Stimulated activated CD4-positive, alpha-beta T cell treated with anti-CD3 and anti-CD28 coated beads, Interleukin-2, amount 100 ng/mL, for 24 hours (primary cell): ENCODE measurements at regions not wholly inside any gene's neighbourhood (a gene's known extent, or its start where the extent isn't known, plus 50 kb on each side); places are given as distances from the start of the nearest gene placed in this dataset.

Experiments used
- DNase-seq, 2 donors: peaks; one replicate each; pipeline ENCODE4 v3.0.0-alpha.2; 2020

DNA sequence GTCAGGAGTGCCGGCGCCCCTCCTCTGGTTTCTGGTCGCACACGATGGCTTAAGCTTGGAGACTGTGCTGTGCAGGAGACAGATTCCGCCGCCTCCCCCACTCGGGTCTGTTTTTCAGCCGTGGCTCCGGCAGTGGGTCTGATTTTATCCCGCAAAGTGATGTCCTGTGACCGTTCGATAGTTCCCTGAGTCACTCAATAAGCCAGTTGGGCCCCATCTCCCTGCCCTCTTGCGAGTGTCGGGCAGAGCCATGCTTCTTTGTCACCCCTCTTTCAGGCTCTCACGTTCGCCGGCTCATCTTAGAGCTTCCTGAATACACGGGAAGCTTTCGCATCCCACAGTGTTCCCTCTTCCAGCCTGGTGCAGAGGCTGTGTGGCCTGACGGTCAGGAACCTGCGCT, 127.8 kb upstream of the RFLNA start:
- no peak for DNase-seq

DNA sequence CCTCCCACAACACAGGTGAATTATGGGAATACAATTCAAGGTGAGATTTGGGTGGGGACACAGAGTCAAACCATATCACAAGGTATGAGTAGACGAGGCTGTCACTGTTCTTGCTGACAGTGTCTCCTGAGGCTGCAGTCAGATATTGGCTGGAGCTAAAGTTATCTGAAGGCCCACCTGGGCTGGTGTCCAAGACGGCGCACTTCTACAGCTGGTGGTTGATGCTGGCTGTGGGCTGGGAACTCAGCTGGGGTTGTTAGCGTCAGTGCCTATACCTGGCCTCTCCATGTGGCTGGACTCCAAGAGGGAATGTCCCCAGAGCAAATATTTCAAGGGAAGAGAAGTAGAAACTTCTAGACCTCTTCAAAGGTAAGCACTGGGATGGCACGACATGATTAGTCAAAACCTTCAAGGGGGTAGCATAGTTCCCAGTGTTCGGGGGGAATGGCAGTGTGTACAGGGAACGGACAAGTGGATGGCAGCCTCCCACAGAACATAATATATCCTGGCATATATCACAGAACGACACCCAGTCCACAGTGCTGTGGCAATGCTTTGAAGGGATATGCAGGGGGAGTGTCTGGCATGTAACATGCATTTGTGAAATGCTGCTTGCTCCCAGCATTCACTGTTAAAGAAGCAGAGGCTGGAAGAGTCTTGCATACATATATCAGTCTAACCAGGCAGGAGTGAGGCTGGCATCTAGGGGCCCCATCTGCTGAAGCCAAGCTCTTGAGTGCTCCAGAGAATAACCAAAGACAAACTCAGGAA, 126.7 kb upstream of the RFLNA start:
- DNase-seq: no peak

DNA sequence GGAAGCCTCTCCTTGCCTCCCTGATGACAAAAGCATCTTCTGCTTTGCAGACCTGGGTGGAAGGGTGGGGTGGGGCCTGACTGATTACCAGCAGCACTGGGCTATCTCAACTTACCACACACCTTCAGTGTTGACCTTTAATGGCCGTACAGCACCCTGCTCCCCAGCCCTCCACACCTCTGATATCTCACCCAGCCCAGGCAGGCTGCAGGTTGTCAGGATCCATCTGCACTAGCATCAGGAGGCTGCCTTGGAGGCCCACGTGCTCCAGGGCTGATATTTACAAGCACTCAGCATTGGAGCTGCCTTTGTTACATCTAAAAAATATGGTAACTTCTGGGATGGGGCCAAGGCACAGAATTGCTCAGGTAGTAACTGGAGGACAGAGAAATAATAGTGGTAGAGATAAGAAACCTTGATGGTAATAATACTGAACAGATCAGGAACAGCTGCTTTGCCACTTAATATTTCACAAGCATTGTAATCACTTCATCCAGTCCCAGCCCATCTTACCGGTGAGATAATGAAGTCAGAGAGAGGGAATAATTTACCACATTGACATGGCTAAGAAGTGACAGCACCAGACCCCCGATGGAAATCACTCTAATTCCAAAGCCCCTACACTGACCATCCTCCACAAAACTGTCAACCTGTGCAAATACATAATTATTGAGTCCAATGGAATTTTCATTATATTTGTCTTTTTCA, 125.2 kb upstream of the RFLNA start:
- no peak for DNase-seq

DNA sequence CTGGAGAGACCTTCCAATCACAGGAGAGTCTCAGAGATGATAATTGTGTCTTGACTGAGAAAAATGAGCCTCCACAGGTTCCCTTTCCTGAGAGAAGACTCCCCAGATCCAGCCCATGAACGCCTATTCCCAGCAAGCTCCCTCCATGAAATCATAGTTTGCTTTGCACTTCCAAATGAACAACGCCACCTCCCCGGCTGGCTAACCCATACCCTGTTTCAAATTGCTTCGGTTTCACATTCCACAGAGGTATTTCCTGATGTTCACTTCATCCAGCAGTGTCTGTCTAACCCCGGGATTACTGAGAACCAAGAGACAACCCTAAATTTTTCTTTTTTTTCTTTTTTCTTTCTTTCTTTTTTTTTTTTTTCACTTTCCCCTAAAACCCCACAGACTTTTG, 124.1 kb upstream of the RFLNA start:
- no peak for DNase-seq

DNA sequence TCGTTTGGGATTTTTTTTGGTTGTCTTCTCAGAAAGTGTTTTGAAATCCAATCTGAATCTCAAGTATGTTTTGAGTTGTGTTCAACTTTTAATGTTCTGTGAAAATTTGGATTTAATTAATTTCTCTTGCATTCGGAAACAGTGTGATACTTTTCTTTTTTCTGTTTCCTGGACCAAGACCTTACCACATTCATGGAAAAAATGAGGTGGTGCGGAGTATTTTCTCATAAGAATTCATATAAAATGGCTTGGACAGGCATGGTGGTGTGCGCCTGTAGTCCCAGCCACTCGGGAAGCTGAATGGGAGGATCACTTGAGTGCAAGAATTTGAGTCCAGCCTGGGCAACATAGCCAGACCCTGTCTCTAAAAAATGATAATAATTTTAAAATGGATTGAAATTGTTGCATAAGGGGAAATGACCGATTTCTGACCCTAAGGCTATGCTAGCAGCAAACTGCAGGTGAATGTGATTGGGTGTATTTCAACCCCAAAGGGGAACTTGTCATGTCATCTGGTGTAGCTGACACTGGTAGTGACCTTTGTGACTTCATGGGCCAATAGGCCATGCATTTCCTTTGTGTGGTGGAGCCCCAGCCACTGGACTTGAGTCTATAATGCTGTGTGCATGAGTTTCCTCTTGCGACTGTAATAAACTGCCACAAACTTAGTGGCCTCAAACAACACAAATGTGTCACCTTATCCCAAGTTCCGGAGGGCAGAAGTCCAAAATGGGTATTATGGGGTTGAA, 123.5 kb upstream of the RFLNA start:
- DNase-seq: no peak

DNA sequence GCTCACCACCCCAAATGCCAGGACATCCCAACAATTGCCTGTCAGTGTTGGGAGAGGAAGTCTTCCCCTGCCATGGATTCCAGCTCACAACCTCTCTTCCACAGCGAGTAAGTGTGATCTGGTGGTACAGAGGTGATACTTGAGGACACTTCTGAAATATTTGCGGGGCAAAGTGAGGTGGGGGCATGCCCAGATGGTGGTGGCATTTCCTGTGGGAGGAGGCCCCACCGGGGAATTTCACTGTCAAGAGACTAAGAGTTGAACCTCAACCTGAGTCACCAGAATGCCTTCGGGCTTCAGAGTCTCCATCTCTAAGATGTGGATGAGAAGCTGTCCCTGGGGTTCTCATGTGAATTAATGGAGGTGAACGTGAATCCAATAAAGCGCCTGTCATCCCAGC, 122.3 kb upstream of the RFLNA start:
- no peak for DNase-seq

DNA sequence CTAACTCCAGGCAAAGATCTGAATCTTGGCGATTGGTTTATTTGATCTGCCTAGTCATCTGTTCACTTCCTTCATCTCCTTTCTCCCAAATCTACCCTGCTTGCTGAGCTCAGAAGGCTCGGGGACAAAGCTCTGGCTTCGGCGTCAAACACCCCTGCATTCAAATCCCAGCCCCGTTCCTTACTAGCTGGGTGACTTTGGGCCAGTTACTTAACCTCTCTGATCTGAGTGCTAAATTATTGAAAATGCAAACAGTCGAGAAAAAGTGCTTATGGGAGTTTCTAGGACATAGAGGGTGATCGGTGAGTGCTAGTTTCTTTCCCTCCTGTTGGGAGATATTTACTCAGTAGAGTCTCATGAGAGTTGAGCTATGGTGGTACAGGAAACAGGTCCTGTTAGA, 121.2 kb upstream of the RFLNA start:
- no peak for DNase-seq

DNA sequence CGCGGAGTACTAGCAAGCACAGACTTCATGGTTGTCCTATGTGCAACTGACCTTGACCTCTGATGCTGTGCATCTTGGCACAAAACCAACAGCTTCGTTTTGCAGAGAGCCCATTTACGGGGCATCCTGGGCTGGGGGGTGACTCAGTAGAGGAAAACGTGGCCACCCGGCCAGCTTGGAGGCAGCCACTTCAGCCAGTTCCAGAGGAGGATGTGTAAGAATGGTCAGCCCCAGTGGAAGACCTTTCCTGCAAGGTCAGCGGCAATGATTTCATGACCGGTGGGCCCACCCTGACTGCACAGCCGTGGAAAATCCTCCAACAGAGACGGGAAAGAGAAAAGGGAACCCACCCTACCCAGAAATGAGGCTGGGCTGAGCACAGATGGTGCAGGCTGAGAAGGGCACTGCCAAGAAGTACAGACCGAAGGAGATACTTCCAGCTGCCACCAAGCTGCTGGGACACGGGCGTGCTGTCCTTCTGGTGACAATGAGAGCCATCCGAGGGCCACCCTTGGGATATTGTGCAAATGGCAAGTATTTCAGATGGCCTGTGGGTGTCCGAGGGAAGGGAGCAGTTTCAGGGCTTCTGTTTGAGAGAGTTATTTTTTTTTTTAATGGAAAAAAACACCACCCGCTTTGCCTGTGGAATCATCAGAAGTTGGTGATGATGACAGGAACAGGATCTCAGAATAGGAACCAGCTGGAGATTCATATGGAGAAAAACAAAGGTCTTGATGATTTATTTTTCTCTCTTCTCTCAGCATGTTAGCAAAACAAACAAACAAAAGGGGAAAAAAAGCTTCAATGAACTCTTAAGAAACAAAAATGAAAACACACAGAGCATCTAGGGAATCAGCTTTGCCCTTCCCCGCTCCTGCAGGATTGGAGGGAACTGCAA, 120.2 kb upstream of the RFLNA start:
- no peak for DNase-seq

DNA sequence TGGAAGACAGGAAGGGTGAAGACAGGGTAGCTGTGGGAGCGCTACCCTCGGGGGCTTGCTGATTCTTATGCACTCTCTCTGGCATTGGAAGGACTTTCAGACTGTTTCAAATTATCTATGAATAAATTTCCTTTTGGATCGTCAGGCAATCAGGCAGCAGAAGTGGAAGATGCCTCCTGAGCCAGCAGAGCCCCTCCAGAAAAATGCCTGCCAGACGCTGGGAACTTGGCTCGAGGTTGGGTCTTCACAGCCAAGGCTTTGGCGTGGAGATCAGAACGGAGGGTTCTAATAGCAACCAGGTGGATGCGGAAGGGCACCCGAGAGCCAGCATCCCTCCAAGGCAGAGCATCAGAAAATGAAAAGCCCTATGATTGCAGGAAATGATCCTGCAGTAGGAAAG, 119.2 kb upstream of the RFLNA start:
- DNase-seq: no peak

DNA sequence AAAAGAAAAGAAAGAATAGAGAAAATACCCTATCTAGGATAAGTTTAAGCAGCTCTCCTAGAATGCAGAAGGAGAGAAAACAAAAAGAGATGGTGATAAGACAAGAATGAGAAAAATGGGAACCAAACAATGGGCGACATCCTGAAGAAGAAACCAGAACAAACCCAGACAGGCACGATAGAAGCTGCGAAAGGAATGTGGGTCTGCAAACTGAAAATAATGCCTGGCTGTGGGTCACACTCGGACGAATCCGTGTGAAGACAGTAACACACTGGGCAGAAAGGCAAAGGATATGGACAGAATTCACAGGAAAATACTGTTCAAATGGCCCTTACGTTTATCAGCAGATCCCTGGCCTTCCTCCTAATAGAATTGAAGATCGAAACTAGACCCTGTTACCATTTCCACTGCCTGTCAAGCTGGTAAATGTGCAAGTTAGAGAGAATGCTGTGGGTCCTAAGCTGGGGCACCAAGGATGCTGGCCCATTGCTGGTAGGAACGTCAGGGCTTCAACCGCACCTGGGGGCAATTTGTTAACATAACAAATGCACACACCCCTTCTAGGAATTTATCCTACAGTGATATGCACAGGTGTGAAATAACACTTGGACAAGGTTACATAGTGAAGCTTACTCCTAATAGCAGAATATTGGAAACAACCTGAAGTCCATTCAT, 117.5 kb upstream of the RFLNA start:
- DNase-seq: no peak

DNA sequence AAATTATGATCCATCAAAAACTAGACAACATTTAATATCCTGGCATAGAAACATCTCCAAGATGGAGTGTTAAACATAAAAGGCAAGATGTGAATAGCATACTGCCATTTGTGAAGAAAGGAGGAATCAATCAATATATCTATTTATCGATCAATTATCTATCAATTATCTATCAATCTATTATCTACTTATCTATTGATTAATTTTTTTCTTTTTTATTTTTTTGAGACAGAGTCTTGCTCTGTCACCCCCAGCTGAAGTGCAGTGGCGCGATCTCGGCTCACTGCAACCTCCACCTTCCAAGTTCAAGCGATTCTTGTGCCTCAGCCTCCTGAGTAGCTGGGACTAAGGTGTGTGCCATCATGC, 117.0 kb upstream of the RFLNA start:
- no peak for DNase-seq

DNA sequence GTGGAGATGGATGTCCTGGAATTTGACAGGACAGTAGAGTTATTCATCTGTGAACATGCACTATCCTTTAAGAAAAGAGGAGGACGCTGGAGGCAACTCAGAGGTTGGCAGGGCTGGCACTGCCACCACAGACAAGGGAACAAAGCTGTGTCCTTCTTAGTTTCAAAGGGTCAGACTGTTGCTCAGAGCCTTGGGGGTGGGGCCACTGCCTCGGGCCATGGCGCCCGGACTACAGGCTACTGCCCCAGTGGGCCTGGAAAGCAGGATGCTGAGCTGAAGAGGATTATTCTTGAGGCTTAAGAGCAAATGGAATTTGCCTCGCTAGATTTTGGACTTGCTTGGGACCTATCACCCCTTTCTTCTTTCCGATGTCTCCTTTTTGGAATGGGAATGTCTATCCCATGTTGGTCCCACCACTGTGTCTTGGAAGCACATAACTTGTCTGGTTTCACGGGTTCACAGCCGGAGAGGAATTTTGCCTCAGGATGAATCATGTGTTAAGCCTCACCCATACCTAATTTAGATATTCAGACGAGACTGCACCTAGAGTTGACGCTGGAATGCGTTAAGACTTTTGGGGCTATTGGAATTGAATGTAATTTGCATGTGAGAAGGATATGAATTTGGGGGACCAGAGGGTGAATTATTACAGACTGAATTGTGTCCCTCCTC, 114.8 kb upstream of the RFLNA start:
- DNase-seq: no peak

DNA sequence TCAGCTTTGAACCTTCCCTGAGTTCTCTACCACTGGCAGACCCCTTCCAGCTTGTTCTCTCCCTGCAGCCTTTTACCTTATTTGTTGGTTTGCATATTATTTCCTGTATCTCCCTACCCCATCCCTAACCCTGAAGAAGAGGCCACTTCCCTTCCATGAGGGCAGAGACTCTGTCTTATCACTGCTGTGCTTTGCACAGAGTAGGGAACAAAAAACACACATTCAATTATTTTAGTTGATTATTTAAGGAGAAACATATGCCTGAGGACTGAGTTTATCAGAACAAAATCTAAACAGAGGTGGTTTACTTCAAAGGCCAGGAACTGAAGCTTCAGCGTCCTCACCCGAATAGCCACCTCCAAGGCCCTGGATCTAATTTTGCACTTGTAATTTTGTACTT, 111.7 kb upstream of the RFLNA start:
- DNase-seq: no peak

DNA sequence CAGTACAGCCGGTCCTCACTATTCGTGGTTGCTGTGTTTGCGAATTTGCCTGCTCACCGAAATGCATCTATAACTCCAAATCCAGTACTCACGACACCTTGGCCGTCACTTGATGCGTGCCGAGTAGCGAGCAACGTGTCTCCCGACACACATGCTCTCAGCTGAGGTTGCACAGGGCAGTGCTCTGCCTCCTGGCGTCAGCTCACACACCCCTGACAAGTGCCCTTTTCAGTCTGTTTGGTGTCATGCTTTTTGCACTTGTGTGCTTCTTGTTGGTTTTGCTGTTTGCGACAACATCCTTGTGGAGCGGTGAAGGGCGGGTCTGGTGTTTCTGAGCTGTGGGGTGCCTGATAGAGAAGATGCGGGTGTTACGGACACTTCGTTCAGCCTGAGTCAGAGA, 110.4 kb upstream of the RFLNA start:
- no peak for DNase-seq

DNA sequence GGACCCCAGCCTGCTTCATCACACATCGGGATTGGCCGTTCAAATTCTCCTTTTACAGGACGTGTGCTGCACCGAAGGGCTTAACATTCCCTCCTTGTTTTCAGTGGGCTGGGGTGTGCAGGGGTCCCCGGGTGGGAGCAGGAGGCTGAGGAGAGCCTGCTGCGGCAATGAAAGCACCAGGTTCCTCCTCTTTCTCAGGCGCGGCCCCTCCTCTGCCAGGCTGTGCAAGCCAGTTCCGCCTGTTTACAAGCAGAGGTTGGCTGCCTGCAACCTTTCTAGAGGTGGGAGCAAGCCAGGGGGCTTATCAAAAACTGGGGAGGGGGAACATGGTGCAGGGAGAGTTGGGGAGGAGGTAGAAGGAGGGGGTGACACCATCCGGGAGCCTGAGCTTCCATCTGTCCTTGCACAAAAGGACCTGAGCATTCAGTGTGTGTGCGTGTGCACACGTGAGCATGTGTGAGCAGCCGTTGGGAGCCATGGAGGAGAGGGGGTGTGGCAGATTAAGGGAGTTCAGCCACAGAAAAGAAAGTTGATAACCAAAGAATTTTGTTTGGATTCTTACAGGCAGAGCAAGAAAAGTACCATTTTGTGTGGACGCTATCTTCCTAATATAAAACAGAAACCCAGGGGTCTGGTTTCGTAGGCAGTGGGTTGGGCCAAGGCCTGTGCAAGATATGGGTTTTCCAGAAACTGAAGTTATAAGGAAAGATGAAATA, 108.8 kb upstream of the RFLNA start:
- DNase-seq: no peak

DNA sequence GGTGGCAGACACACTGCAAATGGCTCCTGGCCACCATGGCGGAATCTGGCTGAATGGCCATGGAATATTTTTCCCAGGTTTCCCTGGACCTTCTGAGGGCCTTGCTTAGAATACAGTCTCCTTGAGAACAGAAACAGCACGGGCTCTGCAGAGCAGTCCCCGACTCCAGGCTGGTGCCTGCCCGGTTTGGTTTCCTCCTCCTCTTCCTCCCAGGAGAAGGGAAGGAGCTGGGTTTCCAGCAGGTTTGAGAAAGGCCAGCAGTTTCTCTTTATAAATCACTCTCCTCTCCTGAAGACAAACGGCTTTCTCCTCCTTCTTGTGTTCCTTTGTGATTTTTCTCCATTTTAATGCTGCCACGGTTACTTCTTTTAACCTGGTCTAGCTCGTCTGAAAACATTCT, 106.8 kb upstream of the RFLNA start:
- no peak for DNase-seq

DNA sequence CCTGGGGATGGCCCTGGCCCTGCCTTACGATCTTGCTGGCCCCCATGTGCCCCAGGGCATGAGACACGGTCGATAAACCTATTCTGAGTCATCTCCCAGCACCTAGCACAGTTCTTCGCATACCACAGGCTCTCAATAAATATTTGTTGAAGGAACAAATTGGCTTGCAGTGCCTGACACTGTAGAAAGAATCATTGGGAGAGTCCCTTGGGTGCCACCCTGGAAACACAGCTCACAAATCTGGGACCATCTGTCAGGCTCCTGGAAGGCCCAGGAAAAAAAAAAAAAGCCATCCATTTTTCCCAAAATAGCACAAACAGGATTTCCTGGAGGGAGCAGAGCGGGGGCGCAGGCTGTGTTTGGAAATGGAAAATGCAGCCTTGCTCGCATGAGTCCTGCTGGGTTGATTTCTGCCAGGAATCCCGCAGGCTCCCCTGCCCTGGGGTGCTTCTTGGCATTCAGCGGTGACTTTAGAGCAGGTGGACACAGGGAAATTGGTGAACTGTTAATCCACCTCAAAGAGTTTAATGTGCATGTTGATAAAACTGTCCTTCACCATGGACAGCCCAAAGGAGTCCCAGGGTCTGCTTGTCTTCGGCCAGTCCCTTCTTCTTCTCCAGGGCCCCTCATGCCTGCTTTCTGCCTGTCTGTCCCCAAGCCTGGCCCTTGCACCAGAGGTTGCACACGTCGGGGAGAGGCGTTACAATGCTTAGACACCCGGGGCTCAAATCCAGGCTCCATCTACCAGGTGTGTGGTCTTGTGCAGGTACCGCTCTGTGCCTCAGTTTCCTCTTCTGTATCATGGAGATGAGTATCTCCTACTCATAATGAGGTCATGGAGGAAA, 106.1 kb upstream of the RFLNA start:
- no peak for DNase-seq

DNA sequence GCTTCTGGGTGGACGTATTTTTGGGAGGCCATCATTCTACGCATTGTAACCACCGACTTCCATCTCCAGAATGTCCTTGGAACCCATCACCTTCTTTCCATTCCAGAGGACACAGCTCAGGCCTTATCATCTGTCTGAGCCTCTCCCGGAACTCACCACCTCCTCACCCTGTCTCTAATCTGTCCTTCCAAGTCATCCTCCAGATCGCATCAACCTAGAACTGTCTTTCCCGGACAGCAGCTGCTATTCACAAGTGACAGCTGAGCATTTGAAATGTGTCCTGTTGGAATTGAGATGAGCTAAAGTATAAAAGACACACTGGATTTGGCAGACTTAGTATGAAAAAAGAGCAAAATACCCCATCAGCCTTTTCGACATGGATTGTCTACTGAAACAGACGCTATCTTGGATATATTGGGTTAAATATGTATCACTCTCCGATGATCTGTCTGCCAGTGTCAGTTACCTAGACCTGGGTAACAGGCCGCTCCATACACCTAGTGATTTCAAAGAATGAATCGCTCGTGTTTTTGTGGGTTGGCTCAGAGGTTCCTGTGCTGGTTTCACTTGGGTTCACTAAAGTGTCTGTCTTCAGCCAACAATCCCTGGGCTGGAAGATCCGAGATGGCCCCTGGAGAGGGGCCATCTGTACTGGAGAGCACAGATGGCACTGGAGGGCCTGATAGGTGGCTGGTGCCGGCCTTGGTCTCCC, 104.4 kb upstream of the RFLNA start:
- DNase-seq: no peak

DNA sequence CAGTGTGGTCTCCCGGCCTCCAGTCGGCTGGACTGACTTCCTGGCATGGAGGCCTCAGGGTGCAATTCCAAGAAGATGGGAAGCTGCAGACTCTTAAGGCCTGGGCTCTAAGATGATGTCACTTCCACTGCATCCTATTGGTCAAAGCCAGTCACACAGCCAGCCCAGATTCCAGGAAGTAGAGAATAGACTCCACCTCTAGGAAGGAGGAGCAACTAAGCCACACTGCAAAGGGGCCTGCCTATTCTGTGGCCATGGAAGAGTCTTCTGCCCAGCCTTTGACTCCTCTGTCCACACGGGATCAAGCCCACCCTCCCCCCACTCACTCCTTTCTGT, 103.9 kb upstream of the RFLNA start:
- DNase-seq: no peak

DNA sequence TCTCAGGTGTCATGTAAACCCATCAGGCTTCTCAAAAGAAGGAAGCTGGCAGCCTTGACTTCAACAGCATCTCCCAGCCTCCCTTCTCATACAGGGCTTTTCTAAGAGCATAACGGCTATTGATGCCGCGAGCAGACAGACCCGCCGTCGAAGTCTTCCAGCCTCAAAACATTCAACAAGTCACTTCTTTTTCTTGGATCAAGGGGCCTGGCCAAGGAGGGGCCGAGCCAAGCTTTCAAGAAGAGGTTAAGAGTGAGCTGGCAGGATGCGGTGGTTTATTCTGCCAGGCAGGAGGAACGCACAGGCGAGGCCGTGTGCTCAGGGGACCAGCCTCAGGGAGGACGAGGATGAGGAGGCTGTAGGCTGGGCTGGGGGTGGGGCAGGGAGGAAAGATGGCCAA, 102.9 kb upstream of the RFLNA start:
- no peak for DNase-seq
